Type B pancreatic cell (in vitro differentiated cells): ENCODE measurements at regions not wholly inside any gene's neighbourhood (a gene's known extent, or its start where the extent isn't known, plus 50 kb on each side); places are given as distances from the start of the nearest gene placed in this dataset.

ENCODE experiments used
- DNase-seq: peaks from one replicate; pipeline ENCODE4 v3.0.0; 2021; ENCODE audit warnings: mixed read lengths; ENCODE audit not compliant: unreplicated experiment; ENCODE audit errors: extremely low spot score
- H3K27ac Mint-ChIP-seq: 2 replicates; pipeline ENCODE4 v1.8.0; 2021; ENCODE audit warnings: mild to moderate bottlenecking, mixed read lengths
- H3K27me3 Mint-ChIP-seq: 2 replicates; pipeline ENCODE4 v1.8.0; 2021; ENCODE audit warnings: mixed read lengths
- H3K36me3 Mint-ChIP-seq: 2 replicates; pipeline ENCODE4 v1.8.0; 2021; ENCODE audit warnings: mixed read lengths
- H3K4me1 Mint-ChIP-seq: one replicate; pipeline ENCODE4 v1.8.0; 2021; ENCODE audit warnings: mixed read lengths; ENCODE audit not compliant: unreplicated experiment
- H3K4me3 Mint-ChIP-seq: 2 replicates; pipeline ENCODE4 v1.8.0; 2021; ENCODE audit warnings: mild to moderate bottlenecking, mixed read lengths
- H3K9me3 Mint-ChIP-seq: 2 replicates; pipeline ENCODE4 v1.8.0; 2021; ENCODE audit warnings: mixed read lengths
- CTCF ChIP-seq: fragments of 200-600 bp; sonication (generic); conservative IDR thresholded peaks from 2 replicates; pipeline ENCODE4 v1.5.0; 2021; ENCODE audit warnings: antibody characterized with exemption, mild to moderate bottlenecking

- Mint-ChIP-seq H3K9me3 (peaks cover 5% of the 10 kb centered on the region), H3K4me1 (peaks cover 5% of the 10 kb centered on the region), H3K27me3 (peaks cover 2% of the 10 kb centered on the region), H3K4me3 (no peak overlapping the region), H3K36me3 (no peaks in the 10 kb centered on the region), H3K27ac (no peak overlapping the region)
- no peak for DNase-seq
- no peak for TF ChIP-seq CTCF
These were observed 104.7 kb downstream of the ISL1 start for GRCh38 chr5:51487952-51488351.

- peaks cover 4% of the 10 kb centered on the region for H3K27me3 Mint-ChIP-seq
- H3K4me1 Mint-ChIP-seq: peaks cover 5% of the 10 kb centered on the region
- no peak for DNase-seq
- H3K9me3 Mint-ChIP-seq: no peaks in the 10 kb centered on the region
- no peak for TF ChIP-seq CTCF
- H3K4me3 Mint-ChIP-seq: no peak overlapping the region
- H3K36me3 Mint-ChIP-seq: no peaks in the 10 kb centered on the region
- H3K27ac Mint-ChIP-seq: no peak overlapping the region
These were observed 105.8 kb downstream of the ISL1 start for GRCh38 chr5:51488803-51489642.

- Mint-ChIP-seq H3K36me3 (no peaks in the 10 kb centered on the region), H3K4me3 (no peak overlapping the region), H3K9me3 (no peaks in the 10 kb centered on the region), H3K27ac (no peak overlapping the region), H3K27me3 (peaks cover 4% of the 10 kb centered on the region), H3K4me1 (no peaks in the 10 kb centered on the region)
- DNase-seq: no peak
- TF ChIP-seq CTCF: no peak
These were observed 111.6 kb downstream of the ISL1 start for GRCh38 chr5:51494821-51495220.

- Mint-ChIP-seq H3K4me1 (no peaks in the 10 kb centered on the region), H3K4me3 (no peak overlapping the region), H3K9me3 (no peaks in the 10 kb centered on the region), H3K36me3 (no peaks in the 10 kb centered on the region), H3K27me3 (peaks cover 4% of the 10 kb centered on the region), H3K27ac (no peak overlapping the region)
- TF ChIP-seq CTCF: no peak
- DNase-seq: no peak
These were observed 112.4 kb downstream of the ISL1 start for GRCh38 chr5:51495672-51496071.

GRCh38 chr5:51517838-51518237, 134.6 kb downstream of the ISL1 start:
- no peak overlapping the region for H3K4me3 Mint-ChIP-seq
- H3K27me3 Mint-ChIP-seq: no peaks in the 10 kb centered on the region
- no peaks in the 10 kb centered on the region for H3K4me1 Mint-ChIP-seq
- H3K36me3 Mint-ChIP-seq: no peaks in the 10 kb centered on the region
- no peak for DNase-seq
- H3K27ac Mint-ChIP-seq: no peak overlapping the region
- no peak for TF ChIP-seq CTCF
- H3K9me3 Mint-ChIP-seq: no peaks in the 10 kb centered on the region
